GM21825 (cell line): ENCODE measurements at regions not wholly inside any gene's neighbourhood (a gene's known extent, or its start where the extent isn't known, plus 50 kb on each side); places are given as distances from the start of the nearest gene placed in this dataset.
"Not testable (repeated sequence)": the region's sequence is repeated elsewhere in the genome, so short reads cannot be mapped to it uniquely, and the experiment has no call there.

Experiments
- ATAC-seq: cut with Tn5 transposase; IDR thresholded peaks from one replicate; pipeline ENCODE4 v1.9.1; 2021; ENCODE audit warnings: mild to moderate bottlenecking, moderate library complexity; ENCODE audit not compliant: unreplicated experiment

DNA sequence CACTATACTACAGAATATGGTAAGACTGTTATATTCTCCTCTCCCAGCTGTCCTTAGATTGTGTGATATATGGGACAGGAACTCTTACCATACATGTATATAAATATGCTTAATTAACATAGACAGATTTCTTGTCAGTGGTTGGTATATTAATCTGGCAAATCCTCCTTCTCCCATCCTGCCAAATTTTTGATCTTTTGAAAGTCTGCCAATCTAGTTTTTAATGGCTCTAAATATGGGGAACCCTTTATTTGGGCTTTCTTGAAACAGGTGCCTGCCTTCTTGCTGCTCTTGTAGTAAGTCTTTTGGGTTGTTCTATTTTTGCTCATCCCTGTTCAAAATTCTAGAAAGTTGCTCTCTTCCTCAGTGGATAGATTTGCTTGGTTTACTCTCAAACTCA, 63.5 kb downstream of the SPATA31D1 start:
- no peak for ATAC-seq

DNA sequence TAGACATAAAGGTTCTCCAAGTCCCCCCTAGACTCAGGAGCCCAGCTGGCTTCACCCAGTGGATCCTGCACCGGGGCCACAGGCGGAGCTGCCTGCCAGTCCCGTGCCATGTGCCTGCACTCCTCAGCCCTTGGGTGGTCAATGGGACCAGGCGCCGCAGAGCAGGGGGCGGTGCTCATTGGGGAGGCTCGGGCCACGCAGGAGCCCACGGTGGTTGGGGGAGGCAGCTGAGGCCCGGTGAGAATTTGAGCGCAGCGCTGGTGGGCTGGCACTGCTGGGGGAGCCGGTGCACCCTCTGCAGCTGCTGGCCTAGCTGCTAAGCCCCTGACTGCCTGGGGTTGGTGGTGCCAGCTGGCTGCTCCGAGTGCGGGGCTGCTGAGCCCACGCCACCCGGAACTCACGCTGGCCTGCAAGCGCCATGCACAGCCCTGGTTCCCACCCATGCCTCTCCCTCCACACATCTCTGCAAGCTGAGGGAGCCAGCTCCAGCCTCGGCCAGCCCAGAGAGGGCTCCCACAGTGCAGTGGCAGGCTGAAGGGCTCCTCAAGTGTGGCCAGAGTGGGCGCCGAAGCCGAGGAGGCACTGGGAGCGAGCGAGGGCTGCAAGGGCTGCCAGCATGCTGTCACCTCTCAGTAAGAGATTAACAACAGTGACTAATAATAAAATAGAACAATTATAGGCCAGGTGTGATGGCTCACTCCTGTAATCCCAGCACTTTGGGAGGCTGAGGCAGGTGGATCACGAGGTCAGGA, 65.9 kb downstream of the SPATA31D1 start:
- ATAC-seq: no peak

DNA sequence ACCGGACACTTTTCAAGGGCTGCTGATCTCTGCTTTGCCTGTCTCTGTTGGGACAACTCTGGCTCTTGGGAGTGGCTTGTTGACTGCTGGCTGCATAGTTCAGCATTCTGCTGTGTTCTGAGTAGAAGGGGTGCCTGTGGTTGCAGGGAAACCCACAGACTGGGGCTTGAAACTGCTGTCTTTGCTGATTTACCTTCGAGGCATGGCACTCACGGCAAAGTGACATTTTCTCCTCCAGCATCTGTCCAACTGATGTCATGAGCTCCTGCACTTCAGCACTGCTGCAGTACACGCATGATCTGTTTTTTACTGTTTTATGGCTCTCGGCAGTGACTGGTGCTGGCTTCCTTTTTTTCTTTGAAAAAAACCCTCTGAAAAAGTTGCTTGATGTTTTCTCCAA, 69.2 kb downstream of the SPATA31D1 start:
- no peak for ATAC-seq

DNA sequence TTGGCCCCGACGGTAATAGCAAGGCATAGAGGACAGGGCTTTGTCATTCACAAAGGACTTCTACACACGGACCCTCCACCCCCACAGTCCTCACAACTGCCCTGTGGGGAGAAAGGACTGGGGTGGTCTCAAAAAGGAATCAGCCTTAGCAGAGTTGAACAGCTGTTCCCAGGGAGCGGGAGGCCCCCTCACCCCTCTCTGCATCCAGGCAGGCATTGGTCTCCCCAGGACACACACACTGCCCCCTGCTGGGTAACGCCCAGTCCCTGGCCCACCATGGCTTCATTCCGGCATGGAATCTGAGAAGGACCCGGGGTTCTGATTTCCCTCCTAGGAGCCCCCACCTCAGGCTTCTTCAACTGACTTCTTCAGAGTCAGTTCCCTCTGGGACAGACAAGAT, 73.2 kb downstream of the SPATA31D1 start:
- ATAC-seq: not testable (repeated sequence)

DNA sequence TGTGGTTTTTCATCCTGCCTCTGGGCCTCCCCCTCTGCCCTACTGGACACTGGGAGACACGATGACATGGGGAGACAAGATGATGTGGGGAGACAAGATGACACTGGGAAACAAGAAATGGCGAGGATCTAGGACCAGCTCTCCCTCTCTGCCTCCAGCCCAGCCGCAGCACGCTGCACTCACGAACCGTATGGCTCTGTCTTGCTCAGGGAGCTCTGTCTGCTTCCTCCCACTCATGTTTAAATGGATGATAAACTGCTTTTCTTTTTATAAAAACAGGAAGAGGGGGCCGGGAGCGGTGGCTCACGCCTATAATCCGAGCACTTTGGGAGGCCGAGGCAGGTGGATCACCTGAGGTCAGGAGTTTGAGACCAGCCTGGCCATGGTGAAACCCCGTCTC, 73.7 kb downstream of the SPATA31D1 start:
- no peak for ATAC-seq

DNA sequence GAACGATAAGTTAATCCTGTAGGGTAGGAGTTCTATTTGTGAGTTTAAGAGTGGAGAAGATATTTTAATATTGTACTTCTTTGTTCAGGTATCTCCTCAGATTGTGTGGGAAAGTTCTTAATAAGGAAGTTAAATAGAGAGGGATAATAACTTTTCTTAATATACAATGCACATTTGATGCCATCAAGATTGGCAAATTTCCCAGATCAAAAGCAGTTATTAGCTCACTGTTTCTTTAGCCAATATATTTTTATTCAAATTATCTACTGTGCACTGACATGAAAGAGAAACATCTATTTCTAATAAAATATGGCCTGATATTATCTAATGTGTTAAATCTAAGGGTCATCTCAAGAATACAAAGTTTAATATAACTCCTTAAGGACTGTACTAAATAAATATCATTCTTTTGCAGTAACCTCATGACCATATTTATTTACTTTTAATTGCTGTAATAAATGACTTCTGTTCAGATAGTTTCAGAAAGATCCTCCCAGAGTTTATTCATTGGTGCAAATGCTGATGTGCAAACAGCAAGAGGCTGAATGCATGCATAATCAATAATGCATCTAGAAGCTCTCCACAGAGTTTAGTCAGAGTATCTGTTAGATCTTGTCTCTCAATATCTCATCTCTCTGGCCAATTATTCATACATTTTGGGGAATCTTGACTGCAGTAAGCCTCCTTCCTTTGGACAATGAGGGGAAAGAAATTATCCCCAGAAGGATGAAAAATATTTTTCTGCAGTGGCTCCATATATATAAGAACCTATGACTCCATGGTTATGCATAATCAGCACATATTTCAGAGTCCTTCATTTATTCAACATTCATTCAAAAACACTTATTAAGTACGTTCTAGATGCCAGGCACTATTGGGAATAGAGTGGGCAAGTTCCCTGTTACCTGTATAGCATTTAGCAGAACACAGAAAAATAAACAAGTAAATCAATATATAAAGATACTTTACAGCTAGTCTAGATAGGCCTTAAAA, 85.3 kb downstream of the SPATA31D1 start:
- no peak for ATAC-seq

DNA sequence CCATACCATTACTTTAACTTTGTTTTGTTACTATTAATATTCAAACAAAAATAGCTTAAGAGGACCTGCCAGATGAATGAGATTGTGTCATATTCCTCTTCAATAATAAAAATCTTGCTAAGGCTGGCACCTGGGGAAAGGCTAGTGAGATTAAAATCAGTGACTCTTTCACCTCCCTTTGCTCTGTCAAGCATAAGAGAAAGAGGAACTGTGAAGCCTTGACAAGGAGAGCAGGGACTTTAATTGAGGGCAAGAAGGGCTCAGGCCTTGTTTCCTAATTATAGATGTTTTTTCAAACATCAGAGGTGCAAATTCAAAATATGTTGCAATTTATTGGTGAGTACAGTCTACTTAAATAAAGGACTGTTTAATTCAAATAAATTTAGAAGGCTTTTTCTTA, 91.7 kb downstream of the SPATA31D1 start:
- no peak for ATAC-seq

DNA sequence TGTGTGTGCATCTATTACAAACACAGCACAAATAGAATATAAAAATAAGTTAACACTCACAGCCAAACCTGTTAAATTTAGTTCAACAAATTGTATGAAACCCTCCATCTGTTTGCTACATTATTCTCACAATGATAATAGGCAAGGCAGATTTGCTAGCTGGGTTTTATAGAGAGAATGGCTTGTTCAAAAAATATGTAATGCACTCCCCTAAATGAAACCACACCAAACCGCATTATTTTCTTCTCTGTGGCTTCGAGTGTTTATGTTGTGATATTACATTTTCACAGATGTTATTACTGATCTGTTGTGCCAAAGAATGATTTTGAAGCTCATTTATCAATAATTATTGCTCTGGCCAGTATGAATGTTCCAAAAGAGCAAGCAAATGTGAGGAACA, 92.9 kb downstream of the SPATA31D1 start:
- no peak for ATAC-seq

DNA sequence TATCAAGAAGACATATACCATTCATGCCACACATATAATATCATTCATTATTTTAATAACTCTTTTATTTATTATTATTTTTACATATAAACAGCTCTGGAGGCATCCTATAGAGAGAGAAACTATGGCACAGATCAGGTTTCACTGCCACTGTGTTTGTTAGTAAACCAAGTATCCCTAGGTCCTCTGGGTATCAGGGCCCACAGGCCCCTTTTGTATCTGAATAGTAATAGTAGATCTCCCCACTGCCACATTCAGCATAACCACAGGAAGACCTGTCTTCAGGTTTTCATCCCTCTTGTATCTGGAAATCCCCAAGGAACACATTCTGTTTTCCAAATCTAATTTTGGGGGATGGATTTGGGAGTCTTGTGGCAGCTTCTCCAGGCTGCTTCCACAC, 94.0 kb downstream of the SPATA31D1 start:
- ATAC-seq: no peak

DNA sequence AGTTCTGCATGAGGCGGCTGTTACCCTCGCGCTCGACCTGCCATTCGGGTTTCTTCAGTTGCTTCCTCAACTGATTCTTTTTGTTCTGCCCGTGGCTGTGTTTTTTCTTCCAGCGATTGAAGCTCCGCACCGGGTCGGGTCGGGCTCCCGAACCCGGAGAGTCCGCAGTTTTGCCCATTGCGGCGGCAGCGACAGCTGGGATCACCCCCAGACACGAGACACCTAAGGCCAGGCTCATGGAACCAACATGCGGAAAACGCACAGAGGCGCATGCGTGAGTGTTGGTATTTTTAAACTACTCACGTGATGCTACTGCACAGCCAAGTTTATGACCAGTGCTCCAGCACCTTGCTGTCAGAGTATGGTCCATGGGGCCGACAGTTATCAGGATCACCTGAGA, 100.0 kb downstream of the SPATA31D1 start:
- no peak for ATAC-seq

DNA sequence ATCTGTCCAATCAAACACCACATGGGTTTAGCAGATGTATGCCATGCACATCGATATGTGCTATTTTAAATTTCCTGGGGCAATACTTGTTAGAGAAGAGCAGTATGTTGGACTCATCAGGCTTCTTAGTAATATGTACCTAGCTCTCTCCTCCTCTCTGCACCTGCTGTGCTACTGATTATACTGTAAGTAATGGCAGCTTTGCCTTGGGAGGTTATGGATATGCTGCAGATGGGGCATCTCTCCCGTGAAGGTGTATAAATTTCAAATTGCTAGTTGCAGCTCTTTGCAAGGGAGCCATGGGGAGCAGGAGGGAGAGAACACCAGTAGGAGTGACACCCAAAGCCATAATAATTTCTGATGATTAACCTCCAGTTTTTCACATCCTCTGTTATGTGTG, 101.5 kb downstream of the SPATA31D1 start:
- no peak for ATAC-seq

DNA sequence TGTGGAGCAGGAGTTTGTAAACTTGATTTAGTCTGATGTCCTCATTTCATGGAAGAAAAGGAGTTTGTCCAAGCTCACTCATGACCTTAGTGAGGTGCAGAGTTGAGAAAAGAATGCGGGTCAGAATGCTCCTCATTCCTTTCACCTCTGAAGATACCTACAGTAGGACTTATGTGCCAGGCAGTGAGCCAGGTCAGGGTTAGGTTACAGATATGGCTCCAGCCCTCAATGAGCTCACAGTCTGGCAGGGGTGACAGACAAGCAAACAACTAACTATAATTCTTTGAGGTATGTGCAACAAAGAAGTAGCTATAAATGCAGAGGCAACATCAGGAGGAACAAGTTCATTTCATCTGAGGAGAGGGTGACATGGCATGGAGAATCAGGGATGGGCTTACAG, 102.5 kb downstream of the SPATA31D1 start:
- no peak for ATAC-seq

DNA sequence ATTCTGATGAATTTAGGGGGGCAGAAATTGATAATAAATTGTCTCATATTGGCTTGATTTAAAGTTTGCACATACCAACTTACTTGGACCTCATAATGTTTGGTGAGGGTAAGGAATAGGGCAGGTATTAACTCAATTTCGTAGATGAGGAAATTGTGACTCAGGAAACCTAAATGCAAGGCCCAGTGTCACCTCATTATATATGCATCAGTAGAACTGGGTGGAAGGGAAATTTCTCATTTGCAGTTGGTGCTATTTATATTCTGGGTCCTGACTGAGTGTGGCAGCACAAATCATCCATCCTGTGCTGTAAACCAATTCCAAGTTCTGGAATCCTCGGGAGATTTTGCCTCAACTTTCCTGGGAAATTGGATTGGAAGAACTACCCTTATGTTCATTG, 103.0 kb downstream of the SPATA31D1 start:
- ATAC-seq: no peak

DNA sequence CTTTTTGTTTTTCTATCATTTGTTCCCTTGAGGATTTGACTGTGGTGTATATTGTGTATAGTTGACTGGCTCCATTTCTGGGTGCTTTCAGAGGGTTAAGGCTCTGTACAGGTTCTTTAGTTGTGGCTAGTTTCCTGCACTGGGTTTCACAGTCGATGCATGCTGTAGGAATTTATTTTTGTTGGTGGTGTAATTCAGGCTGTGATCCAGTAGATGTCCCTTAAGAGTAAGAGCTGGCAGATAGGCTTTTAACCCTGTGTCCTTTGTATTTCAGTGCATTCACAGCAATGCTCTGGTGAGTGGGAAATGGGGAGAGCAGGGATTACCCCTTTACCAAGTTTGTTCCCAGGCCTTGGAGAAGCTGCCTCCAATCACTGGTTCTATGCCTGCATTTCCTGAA, 112.9 kb downstream of the SPATA31D1 start:
- ATAC-seq: no peak

DNA sequence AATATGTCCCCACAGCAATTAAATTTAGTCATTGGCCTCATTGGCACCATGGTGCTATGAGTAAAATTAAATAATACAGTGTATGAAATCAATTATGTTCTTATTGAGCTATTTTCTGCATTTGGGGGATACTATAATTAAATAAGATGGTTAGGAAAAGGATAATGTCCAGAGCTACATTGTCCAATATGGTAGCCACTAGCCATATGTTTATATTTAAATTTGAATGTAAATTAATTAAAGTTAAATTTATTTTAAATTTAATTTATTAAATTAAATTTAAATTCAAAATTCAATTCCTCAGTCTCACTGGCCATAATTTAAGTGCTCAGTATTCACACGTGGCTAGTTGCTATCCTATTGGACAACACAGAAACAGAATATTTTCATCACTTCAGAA, 115.7 kb downstream of the SPATA31D1 start:
- no peak for ATAC-seq

DNA sequence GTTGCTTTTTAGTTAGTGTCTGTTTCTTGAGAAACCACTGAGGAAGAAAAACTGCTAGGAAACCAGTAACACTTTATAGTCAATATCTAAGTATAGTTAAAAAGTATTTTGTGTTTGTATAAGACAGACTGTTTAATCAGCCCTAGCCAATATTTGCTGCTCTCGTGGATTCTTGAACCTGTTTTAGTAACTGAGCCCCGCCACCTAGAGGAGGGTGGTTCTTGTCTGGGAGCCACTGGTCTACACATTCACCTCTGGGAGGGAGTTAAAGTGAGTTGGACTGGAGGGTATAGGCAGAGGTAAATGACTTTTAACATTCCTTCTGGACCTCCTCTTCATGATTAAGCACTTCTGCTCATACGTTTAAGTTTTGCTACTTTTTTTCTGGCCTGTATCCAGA, 117.2 kb downstream of the SPATA31D1 start:
- ATAC-seq: no peak

DNA sequence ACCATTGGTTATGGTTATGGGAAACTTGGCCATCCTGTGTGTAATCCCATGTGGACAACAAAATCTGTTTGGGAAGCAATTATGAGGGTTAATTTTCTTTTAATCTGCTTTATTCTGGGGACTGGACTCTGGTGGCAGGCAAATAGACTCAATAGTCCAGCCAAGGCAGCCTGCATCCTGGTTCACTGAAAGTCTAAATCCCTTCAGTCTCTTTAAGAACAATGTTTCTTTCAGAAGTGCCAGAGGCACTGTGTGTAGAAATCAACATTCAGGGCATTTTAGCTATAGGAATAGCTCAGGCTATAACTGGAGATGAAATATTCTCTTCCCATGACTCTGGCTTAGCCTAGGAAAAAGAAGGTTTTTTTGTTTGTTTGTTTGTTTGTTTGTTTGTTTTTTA, 118.0 kb downstream of the SPATA31D1 start:
- ATAC-seq: no peak

DNA sequence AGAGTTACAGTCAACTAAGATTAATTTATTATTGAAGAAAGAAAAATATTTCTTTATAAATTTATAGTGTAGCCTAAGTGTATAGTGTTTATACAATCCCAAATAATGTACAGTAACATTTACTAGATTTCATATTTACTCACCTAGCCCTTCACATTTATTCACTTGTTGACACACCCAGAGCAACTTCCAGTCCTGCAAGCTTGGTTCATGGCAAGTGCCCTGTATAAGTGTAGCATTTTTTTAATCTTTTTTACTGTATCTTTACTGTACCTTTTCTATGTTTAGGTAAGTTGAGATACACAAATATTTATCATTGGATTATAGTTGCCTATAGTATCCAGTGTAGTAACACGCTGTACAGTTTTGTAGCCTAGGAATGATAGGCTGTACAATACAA, 119.9 kb downstream of the SPATA31D1 start:
- no peak for ATAC-seq

DNA sequence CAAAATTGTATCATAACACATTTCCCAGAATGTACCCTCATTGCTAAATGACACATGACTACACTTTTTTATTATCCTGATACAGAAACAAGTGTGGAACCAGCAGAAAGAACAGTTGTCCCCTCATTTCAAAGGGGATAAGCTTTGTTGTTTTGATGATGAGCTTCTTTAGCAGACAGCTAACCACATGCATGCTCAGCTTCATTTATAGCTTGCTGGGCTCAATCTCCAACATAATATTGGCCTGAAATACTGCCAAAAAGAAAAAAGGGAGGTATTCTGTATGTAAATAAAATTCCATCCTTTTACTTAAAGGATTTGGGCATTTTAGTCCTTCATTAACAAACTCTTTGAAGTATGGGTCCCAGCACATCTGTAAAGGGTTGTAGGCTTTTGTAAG, 120.4 kb downstream of the SPATA31D1 start:
- no peak for ATAC-seq

DNA sequence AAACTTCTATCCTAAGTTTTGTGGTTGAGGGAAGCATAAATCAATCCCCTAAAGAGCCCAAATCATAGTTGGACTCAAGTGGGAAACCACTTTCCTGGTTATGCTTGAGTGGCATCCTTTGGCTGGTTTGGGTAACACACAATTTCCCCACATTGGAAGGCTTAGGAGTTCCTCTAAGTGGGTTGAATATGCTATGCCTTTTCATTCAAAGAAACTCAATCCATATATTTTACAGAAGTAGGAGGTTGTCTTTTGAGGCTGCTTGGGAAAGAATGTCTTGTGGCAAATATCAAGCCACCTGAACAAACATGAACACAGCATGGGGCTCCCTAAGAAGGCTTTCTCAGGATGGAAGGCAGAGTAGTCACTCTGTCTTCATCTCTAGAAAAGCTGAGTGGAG, 121.1 kb downstream of the SPATA31D1 start:
- ATAC-seq: no peak

DNA sequence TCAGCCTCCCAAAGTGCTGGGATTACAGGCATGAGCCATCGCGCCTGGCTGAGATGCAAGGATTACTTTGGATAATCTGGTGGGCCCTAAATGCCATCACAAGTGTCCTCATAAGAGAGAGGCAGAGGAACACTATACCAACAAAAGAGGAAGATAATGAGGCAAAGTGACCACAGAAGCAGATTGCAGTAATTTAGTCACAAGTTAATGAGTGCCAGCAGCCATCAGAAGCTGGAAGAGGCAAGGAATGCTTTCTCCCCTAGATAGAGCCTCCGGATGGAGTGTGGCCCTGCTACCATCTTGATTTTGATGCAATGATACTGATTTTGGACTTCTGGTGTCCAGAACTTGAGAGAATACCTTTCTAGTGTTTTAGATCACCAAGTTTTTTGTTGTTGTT, 122.3 kb downstream of the SPATA31D1 start:
- ATAC-seq: no peak

DNA sequence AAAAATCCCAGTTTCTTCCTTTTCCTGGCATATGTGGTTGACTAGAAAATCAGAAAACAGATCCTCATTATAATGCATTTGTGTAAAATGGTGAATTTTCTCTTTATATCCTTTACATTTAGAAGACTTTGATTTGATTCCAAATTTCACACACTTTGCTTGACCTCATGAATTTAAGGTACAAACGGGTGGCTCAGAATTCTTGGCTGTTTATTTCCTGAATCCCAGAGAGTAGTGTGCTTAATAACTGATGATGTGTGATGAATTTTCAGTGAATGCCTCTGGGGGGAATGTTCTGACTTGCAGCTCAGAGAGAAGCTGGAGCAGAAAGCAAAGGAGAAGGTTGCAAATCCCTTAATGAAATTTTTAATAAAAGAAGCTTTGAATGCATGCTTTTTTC, 126.8 kb downstream of the SPATA31D1 start:
- ATAC-seq: no peak
